HG02840 (cell line): ENCODE measurements at regions not wholly inside any gene's neighbourhood (a gene's known extent, or its start where the extent isn't known, plus 50 kb on each side); places are given as distances from the start of the nearest gene placed in this dataset.
"Not testable (repeated sequence)": the region's sequence is repeated elsewhere in the genome, so short reads cannot be mapped to it uniquely, and the experiment has no call there.

Experiments
- ATAC-seq: cut with Tn5 transposase; IDR thresholded peaks from one replicate; pipeline ENCODE4 v1.9.1; 2021; ENCODE audit warnings: mild to moderate bottlenecking, moderate library complexity, moderate number of reproducible peaks; ENCODE audit not compliant: unreplicated experiment, low FRiP score

DNA sequence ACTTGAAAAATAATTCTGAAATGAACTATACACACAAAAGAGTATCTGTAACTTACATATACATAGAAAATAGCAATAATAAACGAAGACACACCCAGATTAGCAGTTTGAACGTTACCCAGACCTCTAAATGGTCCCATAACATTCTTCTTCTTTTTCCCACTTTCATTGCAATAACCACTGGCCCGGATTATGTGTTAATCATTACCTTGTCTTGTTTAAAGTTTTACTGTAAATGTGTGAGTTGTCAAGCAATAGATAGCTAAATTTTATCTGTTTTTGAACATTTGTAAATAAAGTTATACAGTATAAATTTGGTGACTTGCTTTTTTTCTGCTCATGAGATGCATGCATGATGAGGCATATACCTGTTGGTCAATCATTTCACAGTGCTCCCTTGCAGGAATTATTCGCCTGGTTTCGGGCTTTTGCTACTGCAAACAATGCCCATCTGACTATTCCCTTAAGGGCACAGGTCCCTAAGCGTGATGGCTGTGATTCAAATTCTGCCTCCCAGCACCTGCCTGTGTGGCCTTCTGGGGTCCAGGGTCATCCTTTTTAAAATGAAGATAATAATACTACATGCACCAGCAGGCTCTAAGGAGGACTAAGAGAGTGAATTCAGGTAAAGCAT, 66.1 kb downstream of the GADD45G start:
- ATAC-seq, result no peak

DNA sequence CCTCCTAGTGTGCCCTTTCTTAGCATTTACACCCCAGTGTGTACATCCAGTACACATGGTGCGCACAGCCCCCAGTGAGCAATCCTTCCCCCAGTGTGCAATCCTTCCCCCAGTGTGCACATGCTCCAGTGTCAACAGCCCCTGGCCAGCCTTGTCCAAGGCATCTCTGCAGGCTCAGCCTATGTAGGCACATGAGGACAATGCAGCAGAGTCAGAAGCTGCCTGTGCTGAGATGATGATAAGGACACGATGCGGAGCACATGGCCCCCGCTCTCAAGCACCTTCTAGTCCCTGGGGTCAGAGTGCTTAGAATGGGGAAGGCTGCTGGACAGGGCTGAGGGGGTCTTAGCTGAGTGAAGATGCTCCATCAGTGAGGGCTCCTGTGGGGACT, 69.8 kb downstream of the GADD45G start:
- ATAC-seq, result no peak

DNA sequence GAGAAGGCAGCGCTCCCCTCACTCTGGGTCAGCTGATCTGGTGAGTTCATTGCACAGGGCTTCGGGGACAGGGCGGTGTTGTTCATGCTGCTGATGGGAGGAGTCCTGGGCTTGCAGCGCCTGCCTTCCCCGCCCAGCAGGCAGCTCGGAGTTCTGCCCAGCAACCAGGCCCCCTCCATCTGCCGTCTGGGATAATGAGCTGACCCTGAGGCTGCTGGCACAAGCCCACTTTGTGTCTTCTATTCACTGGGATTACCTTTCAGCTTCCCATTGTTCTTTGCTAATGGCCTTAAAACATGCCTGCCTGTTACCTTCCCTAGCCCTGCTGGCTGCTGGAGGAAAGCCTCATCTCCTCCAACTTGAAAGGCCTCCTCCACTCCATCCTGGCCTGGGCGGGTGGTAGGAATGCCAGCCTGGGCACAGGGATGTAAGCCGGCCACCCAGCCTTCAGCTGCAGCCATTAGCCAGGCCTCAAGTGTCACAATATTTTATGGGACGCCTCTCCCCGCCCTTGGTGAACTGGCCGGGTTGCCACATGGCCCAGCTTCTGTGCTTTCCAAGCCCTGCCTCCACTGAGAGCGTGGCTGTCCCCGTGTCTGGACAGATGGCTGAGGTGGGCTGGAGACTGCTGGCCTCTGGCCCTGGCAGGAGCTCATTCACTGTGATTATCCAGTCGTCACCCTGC, 70.4 kb downstream of the GADD45G start:
- ATAC-seq, result no peak

DNA sequence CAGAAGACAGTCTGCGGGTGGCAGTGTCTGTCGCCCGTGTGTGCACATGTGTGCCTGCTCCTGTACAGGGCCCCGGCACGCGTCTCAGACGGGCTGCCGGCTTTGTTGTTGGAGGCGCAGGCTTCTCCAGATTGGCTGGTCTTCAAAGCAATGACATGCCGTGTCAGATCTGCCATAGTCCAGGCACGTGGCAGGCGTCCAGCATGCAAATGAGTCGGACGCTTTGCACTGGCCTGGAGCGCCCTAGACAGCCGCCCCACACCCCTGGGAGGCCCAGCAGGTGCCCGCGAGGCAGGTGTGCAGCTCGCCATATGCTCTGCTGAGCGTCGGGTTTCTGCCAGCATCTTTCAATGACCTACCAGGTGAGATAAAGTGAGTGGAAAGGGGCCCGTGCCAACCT, 71.5 kb downstream of the GADD45G start:
- no peak for ATAC-seq

DNA sequence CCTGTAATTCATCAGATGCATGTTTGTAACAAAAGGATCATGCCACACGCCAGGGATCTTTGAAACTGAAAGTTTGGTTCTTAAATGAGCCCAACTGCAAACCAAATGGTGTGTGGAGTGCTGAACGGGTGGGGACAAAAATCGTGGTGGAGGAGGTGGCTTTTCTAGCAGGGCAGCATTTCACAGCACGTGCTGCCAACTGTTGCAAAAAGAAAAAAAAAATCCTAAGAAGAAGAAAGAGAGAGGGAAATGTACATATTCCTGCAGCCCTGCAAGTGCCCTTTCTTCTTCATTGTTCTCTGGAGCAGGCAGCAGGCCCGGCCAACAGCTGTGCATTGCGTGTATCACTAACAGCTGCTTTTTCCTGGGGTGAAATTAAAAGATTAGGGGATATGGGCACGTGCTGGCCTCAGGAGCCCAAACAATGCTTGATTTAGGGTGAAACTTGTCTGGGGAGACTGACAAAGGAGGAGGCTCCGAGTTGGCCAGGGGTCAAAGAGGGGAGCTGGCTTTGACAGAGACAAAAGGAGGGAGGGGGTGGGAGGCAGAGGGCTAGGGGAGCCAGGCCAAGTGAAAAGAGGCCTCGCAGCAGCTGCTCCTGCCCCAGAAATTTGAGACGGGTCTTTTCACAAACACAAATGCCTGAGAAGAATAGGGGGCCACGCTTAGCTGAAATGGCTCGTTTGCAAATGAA, 73.0 kb downstream of the GADD45G start:
- no peak for ATAC-seq

DNA sequence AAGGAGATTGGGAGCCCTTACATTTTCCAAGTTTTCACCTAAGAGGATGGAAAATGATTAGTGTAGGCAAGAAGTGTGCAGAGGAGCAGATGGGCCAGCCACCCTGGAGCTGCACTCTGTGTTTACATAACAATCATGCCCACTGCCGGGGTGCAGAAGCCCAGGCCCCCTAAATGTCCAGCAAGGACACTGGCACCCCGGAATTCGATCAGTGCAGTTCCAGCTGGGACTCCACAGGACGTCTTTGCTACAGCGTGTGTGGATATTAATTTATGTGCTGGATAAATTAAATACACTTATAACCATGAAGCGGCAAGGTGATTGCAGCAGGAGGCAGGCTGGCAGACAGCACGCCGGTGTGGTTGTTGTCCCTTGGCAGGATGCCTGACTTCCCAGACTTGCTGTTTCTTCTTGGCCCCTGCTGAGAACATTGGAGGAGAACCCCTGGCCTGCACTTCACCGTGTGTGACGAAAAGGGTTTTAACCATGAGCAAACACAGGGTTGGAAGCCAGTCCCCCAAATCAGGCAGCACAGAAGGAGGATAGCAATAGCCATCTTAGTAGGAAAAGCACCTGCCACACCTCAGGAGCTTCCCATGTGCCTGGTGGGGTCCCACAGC, 73.7 kb downstream of the GADD45G start:
- no peak for ATAC-seq

DNA sequence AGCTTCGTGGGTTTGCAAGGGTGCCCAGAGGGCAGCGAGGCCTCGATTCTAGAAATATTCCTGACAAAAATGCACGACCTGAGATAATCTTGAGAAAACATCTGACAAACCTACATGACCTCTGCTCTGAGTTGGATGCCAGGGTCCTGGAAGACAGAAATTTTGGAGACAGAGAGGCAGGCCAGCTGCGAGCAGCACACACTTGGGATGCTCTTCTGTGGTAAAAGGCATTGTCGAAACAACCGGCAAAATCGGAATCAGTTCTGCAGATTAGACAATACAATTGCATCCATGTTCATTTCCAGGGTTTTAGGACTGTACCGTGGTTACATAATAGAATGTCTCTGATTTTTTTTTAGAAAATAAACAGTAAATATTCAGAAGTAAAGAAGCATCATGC, 74.2 kb downstream of the GADD45G start:
- ATAC-seq, result no peak

DNA sequence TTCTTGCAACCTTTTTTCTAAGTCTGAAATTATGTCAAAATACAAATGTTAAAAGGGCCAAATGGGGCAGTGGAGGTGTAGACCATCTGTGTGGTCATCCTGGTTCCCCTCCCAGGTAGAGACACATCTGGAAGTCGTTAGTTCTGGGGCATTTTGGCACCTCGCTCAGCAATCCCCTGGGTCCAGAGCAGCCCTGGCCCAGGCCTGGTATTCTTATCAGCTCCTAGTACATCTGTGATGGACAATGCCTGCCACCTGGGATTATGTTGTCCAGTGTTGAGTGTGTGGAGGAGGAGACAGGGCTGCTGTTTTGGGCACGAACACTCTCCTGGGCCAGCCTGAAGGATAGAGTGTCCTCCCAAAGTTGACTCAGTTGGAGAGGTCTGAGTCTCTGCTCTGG, 74.8 kb downstream of the GADD45G start:
- no peak for ATAC-seq

DNA sequence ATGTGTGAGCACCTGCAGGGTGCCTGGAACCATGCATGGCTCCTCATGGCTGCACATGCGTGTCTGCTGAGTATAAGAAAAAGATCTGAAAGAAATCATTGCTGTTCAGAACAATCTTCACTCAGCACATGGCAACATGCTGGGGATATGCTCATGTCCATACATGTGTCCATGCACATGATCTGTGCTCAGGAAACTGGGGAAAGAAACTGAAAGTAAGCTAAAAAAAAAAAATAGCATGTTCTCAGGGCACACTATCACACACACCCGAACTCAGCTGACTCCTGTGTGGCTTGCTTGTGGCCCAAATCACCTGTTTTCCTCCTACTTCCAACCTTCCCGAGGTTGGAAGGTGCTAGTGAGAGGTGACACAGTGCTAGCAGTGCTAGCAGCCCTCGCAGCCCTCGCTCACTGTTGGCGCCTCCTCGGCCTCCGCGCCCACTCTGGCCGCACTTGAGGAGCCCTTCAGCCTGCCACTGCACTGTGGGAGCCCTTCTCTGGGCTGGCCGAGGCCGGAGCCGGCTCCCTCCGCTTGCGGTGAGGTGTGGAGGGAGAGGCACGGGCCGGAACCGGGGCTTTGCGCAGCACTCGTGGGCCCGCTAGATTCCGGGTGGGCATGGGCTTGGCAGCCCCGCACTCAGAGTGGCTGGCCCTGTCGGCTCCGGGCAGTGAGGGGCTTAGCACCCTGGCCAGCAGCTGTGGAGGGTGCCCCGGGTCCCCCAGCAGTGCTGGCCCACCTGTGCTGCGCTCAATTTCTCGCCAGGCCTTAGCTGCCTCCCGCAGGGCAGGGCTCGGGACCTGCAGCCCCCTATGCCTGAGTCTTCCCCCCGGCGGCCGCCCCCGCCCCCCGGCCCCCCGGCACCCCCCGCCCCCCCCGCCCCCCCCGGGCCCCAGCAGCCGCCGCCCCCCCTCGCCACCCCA, 76.0 kb downstream of the GADD45G start:
- no peak for ATAC-seq

DNA sequence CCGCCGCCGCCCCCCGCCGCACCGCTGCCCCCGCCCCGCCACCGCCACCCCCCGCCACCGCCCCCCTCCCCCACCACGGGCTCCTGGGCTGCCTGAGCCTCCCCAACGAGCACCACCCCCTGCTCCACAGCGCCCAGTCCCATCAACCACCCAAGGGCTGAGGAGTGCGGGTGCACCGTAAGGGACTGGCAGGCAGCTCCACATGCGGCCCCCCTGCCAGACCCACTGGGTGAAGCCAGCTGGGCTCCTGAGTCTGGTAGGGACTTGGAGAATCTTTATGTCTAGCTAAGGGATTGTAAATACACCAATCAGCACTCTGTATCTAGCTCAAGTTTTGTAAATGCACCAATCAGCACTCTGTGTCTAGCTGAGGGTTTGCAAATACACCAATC, 76.7 kb downstream of the GADD45G start:
- ATAC-seq, result not testable (repeated sequence)

DNA sequence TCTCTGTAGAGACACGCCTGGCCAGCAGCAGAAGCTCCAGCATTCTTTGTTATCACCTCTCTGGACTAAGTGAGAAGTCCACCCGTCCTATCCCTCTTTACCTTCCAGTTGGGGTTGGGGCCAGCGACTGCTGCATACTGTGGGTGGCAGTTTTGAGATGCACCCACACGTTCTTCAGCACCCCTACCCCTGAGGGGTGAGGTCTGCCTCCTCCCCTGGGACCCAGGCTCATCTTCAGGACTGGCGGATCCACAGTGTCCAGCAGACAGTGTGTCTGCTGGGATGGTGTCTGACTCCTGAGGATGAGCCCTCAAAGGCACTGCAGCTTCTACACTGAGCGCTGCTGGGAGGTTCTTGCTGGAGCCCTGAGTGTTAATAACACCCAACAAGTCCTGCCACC, 78.8 kb downstream of the GADD45G start:
- no peak for ATAC-seq

DNA sequence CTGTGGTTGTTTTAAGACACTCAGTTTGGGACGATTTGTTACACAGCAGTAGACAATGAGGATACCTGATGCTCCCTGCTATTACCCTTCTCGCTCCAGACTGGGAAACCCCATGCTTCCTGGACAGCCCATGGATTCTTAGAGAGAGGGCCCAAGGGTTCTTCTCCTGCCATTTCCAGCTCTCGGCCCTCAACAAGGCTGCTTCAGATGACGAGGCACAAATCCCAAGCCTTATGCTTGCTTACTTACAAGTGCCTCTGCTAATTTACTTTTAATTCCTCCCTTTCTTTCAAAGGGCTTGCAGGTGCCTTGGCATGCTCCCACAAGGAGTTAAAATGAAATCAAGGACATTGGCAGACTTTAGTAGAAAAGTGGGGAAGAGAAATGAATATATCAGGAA, 79.4 kb downstream of the GADD45G start:
- ATAC-seq, result no peak

DNA sequence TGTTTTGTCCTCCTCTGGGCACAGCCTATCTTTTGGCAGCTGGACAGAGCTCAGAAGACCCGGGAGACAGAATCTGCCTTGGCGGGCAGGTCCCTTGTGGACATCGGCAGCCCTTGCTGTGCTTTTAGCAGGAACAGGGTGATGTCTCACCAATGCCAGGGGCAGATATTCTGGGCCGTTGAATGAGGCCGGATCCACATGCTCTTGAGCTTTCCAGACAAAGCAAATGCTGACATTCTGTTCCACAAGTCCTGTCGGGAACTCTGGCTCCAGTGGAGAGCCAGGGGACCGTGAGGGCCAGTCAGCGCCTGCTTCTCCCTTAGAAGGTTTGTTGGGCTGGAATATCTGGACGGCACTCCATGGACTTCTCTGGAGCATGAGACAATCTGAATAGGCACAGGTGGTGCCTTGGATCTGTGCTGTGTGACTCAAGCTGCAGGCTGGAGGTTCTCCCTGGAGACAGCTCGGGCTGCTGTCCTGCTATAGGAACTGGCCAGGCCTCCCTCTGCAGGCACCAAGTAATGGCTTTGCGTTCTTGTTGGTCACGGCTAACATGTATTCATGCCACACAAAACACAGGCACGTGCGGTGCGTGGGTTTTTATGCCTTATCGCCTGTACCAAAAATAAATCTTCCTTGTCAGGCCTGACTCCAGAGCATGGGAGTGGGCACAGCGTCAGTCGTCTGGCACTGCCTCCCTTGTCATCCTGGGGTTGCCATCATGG, 80.3 kb downstream of the GADD45G start:
- ATAC-seq, result no peak

DNA sequence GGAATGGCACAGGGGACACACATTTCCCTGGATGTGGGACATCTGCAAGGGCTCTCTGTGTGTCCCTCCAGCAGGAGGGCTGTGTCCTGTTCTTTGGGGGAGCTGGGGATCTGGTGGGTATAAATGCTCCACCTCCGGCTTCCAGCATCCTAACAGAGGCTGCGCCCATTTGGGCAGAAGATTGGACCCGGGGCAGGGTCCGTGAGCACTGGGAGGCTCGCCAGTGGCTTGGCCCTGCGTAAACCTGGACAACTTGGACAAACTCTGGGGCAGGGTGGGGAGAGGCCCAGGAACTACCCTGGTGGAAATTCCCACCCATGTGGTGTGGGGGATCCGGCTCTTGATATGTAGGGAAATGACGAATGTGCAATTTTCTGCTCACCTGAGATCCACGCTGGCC, 80.9 kb downstream of the GADD45G start:
- no peak for ATAC-seq

DNA sequence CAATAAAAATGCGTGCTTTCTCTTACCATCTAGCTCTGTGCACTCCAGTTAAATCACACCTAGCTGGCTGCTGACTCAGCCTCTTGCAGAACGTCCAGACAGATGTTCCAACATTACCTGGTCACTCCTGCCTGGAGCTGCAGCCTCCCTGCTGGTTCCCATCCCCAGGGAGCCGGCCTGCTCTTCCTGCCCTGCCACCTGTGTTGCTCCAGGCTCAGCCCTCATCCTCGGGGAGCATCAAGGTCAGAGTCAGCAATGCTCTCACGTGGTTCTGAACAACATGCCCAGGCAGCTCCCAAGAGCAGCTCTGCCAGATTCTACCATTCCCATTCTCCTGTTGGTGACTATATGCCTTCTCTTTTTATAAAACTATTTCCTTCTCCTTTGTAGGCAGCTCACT, 81.3 kb downstream of the GADD45G start:
- no peak for ATAC-seq

DNA sequence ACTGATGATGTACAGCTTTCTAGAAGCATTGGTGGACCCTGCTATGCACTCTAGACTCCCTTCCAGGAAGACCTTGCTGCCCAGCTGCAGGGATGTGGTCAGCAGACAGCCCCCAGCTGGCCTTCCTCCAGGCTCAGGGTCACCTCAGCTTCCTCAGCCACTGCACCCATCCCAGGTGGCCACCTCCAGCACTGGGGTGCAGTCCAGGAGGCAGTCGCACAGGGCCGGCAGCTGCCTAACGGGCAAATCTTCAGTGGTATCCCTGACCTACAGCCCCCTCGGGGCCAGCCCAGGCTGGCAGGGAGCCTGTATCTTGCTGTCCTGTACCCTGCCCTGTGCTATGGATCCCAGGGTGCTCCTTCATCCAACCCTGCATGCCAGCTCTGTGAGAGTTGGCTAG, 81.8 kb downstream of the GADD45G start:
- no peak for ATAC-seq

DNA sequence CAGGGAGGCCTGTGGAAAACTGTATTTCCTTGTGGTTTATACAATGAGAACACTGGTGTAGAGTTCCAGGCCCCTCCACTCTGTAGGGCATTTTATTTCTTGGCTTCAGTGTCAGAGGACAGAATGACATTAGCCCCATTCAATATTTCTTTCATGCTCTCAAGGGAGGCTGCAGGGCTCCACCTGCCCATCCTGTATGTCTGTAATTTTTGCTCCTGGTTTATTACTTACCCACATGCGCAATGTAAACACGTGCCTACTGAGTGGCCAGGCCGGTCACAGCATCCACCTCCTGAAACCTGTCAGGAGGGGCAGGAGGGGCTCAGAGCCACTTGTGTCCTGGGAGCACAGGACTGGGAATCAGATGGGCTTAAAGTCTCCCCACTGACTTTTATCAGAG, 82.4 kb downstream of the GADD45G start:
- ATAC-seq, result no peak

DNA sequence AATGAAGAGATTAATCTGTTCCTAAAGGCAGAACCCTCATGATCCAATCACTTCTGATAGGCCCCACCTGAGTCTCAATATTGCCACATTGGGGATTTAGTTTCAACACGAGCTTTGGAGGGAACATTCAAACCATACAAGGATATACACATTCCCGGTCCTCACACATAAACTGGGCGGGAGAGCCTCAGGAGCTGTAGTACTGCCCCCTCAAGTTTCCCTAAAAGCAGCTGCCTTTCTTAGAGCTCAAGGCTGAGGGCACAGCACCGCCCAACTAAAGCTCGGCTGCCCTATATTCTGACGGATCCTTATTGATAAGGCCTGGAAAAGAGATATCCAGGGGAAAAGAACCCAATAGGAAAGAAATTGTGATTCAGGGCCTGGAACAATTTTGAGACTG, 83.0 kb downstream of the GADD45G start:
- no peak for ATAC-seq

DNA sequence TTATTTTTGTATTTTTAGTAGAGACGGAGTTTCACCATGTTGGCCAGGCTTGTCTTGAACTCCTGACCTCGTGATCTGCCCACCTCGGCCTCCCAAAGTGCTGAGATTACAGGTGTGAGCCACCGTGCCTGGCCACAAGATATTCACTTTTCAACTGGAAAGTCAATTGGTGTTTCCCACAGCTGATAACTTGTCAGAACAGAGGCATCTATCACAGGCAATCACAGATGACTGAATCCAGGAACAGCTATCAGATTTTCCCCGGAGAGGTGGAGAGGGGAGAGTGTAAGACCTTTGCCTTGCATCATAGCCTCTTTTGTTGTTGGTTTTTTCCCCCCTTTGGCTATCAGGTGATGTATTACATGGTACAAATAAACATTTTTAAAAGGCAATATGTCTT, 84.5 kb downstream of the GADD45G start:
- not testable (repeated sequence) for ATAC-seq
